GM18867 (cell line): ENCODE measurements at regions not wholly inside any gene's neighbourhood (a gene's known extent, or its start where the extent isn't known, plus 50 kb on each side); places are given as distances from the start of the nearest gene placed in this dataset.

Source experiments
- ATAC-seq: cut with Tn5 transposase; IDR thresholded peaks from one replicate; pipeline ENCODE4 v1.9.1; 2021; ENCODE audit warnings: mild to moderate bottlenecking, moderate library complexity; ENCODE audit not compliant: unreplicated experiment

DNA sequence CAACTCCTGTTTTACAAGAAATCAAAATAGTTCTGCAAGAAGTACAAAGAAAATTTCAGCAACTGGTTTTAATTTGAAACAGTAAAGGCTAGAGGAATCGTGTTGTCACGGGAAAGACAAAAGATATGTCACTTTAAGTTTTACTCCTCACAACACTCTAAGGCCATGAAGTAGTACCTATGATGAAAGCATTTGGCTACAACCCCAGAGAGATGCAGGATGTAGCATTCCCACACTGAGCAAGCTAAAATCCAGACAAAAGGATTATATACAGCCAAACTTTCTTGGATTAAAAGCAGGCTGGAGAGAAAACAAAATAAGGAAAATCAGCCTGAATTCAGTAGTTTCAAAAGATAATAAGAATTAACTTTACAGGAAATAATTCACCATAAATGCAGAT, 245.5 kb upstream of the STEAP1 start:
- ATAC-seq: no peak

GRCh38 chr7:89914711-89915110, 239.6 kb upstream of the STEAP1 start:
- no peak for ATAC-seq

DNA sequence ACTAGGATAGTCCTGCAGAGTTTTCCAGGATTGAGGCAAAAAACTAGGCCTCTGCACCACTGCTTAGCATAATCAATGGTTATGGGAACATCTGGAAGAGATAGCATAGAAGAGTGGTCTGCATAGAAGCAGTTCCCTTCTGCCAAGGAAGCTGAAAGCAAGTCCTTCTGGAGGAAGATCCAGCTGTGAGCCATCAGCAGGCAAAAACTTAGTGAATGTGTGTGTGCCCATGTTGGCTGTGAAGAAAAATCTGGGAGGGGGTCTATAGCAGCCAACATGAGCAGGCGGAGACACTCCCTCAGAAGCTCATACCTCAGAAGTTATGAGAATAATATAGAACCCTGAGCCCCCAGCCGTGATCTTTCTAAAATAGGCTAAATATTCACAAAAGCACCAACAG, 228.1 kb upstream of the STEAP1 start:
- ATAC-seq: no peak

GRCh38 chr7:89926701-89927100, 227.6 kb upstream of the STEAP1 start:
- ATAC-seq: no peak

GRCh38 chr7:89927762-89928161, 226.5 kb upstream of the STEAP1 start:
- ATAC-seq: no peak

GRCh38 chr7:89928451-89928850, 225.8 kb upstream of the STEAP1 start:
- ATAC-seq: no peak

DNA sequence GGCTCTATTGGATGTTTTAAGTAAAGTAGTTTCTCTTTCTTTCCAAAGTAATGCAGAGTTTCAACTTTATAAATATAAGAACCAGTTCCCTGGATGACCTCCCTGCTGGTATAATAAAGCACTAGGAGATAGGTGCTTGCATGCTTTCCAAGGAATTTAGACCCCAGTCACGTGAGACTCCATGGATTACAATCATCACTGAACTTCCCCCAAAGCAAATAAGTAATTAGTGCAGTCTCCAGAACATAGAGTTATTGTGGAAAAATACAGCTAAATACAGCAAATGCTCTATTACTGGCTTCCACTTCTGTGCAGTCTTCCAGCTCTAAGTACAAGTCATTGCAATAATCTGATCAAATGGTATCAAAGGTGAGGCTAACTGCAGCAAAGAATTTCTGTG, 220.2 kb upstream of the STEAP1 start:
- no peak for ATAC-seq

DNA sequence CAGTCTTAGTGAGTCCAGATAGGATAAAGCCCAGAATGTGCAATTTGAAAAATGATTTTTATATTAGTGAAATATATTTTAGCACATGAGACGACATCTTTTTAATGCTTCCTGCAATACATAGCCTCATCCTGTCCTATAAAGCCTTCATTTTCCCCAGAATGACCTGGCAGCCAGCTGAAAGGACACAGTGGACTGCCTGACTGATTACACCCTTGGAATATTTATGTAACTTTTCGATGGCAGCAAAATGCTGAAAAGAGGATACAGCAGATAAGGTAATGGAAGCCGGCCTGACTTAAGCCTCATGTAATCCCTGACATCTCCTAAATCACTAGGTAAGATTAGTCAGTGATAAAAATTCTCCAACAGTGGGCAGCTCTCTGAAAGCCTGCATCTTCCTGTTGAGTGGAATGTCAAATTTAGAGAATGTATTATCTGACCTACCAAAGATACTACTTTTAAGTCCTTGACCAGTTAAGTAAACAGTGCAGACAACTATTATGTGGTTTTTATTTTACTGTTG, 210.7 kb upstream of the STEAP1 start:
- no peak for ATAC-seq

DNA sequence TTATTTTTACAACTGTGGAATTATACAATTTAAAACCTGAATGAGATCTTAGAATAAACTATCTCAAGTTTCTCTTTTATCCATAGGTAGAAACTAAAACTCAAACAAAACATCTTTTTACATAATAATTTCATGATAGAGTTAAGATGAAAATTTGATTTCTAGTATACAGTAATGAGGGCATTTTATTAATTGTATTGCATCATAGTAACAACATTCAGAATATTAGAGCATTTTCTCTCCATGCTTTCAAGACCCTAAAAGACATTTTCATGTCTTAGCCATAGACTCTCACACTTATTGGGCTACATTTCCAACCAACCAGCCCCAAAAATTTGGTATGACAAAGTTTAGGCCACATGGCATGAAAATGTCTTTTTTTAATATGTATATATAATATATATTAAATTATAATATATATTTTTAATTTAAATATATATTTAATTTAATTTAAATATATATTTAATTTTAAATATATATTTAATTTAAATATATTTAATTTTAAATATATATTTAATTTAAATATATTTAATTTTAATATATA, 195.7 kb upstream of the STEAP1 start:
- ATAC-seq: no peak

- no peak for ATAC-seq
These were observed 188.1 kb upstream of the STEAP1 start for GRCh38 chr7:89966067-89966664.

DNA sequence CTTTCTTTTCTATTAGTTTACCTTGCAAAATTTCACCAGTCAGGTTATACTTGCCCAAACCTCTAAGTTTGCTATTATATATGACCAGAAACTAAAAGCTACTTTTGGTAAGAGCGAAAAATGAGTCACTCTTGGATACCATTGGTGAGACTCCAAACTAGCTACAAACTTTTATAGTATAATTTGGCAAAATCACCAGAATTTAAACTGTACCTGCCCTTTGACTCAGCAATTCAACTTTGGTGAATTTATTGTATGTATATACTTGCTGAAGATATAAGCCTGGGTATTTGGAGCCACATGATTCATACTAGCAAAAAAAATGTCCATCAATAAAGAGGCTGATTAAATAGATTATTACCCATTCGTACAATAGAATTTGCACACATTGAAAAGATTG, 178.7 kb upstream of the STEAP1 start:
- no peak for ATAC-seq

GRCh38 chr7:89987665-89988064, 166.6 kb upstream of the STEAP1 start:
- no peak for ATAC-seq

DNA sequence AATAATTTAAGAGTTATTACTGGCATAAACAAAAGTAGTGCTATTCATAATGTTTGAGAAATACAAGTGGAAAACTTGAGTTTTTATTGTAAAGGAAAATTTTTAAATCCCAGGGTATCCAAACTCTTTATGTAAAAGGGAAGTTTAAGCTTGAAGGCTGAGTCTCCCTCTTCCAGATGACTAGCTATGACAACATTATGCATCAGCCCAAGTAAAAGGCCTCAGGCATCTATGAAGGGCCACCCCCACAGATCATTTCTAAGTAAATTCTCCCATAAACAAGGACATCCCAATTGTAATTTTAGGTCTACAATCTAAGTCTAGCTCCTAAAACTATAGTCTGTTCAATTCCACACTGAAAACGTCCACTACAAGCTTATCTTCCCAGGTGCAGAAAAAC, 166.2 kb upstream of the STEAP1 start:
- no peak for ATAC-seq

DNA sequence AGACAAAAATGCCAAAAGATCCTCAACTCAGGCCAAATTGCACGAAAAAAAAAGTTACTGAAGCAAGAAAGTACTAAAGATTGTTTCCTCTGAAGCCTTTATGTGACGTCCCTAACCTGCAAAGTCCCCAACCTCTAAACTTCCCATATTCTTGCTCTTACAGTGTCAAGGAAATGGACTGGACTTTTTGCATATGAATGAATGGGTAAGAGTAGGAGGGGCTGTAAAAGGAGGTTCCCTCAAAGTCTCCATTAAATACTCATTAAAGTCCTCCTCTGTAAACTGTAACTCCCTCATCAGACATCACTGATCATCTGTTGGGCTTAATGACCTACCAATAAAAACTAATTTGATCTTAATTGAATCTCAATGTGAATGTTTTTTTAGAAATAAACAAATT, 164.8 kb upstream of the STEAP1 start:
- no peak for ATAC-seq

DNA sequence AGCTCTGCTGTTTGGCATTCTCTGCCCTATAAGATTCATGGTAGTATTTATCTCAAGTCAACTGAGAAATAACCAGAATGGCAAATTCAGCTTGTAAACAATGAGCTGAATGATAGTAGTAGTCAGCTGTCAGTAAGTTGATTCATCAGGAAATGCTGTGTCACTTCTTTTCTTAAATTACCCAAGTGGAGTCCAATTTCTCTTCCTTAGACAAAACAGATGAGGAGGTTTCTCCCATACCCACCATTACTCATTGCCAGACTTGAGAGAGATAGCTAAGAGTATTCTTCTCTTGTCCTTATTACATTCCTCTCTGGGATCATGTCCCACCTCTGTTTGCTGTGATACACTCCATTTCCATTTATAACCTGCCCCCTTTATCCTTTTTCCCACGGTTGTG, 159.8 kb upstream of the STEAP1 start:
- ATAC-seq: no peak

- ATAC-seq: no peak
These were observed 155.7 kb upstream of the STEAP1 start for GRCh38 chr7:89998554-89998953.

- ATAC-seq: no peak
These were observed 148.4 kb upstream of the STEAP1 start for GRCh38 chr7:90005836-90006235.

DNA sequence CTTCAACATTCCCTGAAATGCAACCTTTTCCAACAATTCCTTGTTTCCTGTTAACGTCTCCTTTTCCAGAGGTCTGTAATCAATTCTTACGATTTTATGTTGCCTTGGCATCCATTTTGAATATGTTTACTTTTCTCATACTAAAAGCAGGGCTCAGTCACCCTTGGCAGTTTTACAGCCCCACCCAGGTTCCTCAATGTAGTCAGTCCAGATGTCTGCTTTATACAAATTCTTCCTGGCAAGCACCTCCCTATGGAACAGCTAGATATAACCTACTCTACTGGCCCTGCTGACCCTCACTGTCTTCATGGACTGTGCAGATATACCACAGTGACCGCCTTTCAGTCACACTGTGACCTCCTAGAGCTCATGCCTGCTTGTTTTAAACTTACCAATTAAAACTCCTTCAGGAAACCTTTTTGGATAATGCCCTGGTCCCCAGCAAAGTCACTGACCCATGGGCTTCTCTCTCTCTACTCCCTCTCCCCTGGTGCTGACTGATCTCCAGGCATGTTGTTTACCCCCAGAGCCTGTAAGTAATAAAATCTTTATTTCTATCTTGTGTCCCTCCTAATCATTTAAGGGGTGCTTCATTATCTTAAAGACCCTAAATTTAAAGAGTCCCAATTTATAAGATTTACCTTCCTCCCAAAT, 147.1 kb upstream of the STEAP1 start:
- ATAC-seq: no peak

DNA sequence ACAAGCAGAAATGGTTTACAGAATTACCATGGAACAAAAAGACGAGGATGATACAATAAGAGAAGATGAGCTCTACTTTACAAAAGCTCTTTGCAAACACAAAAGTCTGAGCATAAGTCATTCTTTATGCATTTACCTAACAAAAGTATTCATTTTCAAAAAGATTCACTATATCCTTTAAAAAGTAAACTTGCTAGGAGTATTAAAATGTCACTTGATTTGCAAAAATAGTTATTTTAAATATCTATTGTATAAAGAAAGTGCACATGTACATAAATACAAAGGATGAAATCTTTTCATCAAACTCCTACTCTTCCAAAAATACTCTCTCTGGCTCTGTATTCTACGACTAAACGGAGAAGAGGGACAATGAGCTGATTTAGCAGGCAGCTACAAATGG, 146.4 kb upstream of the STEAP1 start:
- ATAC-seq: no peak

- no peak for ATAC-seq
These were observed 132.1 kb upstream of the STEAP1 start for GRCh38 chr7:90022213-90022612.

- peak; percentile 56 for ATAC-seq
These were observed 128.5 kb upstream of the STEAP1 start for GRCh38 chr7:90025771-90026170.

- ATAC-seq: no peak
These were observed 120.4 kb upstream of the STEAP1 start for GRCh38 chr7:90033850-90034249.

GRCh38 chr7:90053094-90053493, 101.2 kb upstream of the STEAP1 start:
- no peak for ATAC-seq
